ENCODE measurements at regions not wholly inside any gene's neighbourhood (a gene's known extent, or its start where the extent isn't known, plus 50 kb on each side); places are given as distances from the start of the nearest gene placed in this dataset.

GRCh38 chr9:99590840-99591239 lies 230.8 kb upstream of the NR4A3 start (continued):
- TF ChIP-seq, protein P1, sequence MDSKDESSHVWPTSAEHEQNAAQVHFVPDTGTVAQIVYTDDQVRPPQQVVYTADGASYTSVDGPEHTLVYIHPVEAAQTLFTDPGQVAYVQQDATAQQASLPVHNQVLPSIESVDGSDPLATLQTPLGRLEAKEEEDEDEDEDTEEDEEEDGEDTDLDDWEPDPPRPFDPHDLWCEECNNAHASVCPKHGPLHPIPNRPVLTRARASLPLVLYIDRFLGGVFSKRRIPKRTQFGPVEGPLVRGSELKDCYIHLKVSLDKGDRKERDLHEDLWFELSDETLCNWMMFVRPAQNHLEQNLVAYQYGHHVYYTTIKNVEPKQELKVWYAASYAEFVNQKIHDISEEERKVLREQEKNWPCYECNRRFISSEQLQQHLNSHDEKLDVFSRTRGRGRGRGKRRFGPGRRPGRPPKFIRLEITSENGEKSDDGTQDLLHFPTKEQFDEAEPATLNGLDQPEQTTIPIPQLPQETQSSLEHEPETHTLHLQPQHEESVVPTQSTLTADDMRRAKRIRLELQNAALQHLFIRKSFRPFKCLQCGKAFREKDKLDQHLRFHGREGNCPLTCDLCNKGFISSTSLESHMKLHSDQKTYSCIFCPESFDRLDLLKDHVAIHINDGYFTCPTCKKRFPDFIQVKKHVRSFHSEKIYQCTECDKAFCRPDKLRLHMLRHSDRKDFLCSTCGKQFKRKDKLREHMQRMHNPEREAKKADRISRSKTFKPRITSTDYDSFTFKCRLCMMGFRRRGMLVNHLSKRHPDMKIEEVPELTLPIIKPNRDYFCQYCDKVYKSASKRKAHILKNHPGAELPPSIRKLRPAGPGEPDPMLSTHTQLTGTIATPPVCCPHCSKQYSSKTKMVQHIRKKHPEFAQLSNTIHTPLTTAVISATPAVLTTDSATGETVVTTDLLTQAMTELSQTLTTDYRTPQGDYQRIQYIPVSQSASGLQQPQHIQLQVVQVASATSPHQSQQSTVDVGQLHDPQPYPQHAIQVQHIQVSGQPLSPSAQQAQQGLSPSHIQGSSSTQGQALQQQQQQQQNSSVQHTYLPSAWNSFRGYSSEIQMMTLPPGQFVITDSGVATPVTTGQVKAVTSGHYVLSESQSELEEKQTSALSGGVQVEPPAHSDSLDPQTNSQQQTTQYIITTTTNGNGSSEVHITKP (CRISPR knock-in tag; IDR thresholded peaks at IDR 0.05; ENCODE audit: low read depth), result no peak
- TF ChIP-seq, protein P2, sequence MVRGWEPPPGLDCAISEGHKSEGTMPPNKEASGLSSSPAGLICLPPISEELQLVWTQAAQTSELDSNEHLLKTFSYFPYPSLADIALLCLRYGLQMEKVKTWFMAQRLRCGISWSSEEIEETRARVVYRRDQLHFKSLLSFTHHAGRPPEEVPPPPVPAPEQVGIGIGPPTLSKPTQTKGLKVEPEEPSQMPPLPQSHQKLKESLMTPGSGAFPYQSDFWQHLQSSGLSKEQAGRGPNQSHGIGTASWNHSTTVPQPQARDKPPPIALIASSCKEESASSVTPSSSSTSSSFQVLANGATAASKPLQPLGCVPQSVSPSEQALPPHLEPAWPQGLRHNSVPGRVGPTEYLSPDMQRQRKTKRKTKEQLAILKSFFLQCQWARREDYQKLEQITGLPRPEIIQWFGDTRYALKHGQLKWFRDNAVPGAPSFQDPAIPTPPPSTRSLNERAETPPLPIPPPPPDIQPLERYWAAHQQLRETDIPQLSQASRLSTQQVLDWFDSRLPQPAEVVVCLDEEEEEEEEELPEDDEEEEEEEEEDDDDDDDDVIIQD (CRISPR knock-in tag; IDR thresholded peaks at IDR 0.05; ENCODE audit: low read depth), result no peak
- TF ChIP-seq, protein P3, sequence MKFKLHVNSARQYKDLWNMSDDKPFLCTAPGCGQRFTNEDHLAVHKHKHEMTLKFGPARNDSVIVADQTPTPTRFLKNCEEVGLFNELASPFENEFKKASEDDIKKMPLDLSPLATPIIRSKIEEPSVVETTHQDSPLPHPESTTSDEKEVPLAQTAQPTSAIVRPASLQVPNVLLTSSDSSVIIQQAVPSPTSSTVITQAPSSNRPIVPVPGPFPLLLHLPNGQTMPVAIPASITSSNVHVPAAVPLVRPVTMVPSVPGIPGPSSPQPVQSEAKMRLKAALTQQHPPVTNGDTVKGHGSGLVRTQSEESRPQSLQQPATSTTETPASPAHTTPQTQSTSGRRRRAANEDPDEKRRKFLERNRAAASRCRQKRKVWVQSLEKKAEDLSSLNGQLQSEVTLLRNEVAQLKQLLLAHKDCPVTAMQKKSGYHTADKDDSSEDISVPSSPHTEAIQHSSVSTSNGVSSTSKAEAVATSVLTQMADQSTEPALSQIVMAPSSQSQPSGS (CRISPR knock-in tag; IDR thresholded peaks at IDR 0.05), result no peak
- no peak for TF ChIP-seq ZBTB8A (CRISPR knock-in tag; IDR thresholded peaks at IDR 0.05; ENCODE audit: borderline replicate concordance, low read depth)
- no peak for TF ChIP-seq RNF219 (CRISPR knock-in tag; IDR thresholded peaks at IDR 0.05)
- no peak for TF ChIP-seq SCMH1 (CRISPR knock-in tag; IDR thresholded peaks at IDR 0.05; ENCODE audit: borderline replicate concordance)
